GM12892 (cell line): ENCODE measurements at regions not wholly inside any gene's neighbourhood (a gene's known extent, or its start where the extent isn't known, plus 50 kb on each side); places are given as distances from the start of the nearest gene placed in this dataset.

ENCODE experiments used
- POLR2A ChIP-seq: IDR thresholded peaks from 2 replicates; pipeline ENCODE4 v1.6.1; 2011; ENCODE audit warnings: low read depth, low read length, control low read depth
- POLR2AphosphoS5 ChIP-seq: IDR thresholded peaks from 2 replicates; pipeline ENCODE4 v1.6.1; 2011; ENCODE audit warnings: low read depth, low read length, control low read depth
- TAF1 ChIP-seq: IDR thresholded peaks from 2 replicates; pipeline ENCODE4 v1.6.1; 2011; ENCODE audit warnings: low read depth, mild to moderate bottlenecking, control low read depth, low read length, borderline replicate concordance

GRCh38 chr19:24002256-24002945 is 84.6 kb upstream of the ZNF254 start:
- TF ChIP-seq POLR2A (no peak), TAF1 (no peak), POLR2AphosphoS5 (no peak)
